NOMO-1 (cell line): ENCODE measurements at regions not wholly inside any gene's neighbourhood (a gene's known extent, or its start where the extent isn't known, plus 50 kb on each side); places are given as distances from the start of the nearest gene placed in this dataset.

Experiments
- DNase-seq, 2 experiments: peaks; one replicate each; lab custom pipeline; 2025; ENCODE audit not compliant: unreplicated experiment in 2 of 2; lab: John Stamatoyannopoulos, UW

DNA sequence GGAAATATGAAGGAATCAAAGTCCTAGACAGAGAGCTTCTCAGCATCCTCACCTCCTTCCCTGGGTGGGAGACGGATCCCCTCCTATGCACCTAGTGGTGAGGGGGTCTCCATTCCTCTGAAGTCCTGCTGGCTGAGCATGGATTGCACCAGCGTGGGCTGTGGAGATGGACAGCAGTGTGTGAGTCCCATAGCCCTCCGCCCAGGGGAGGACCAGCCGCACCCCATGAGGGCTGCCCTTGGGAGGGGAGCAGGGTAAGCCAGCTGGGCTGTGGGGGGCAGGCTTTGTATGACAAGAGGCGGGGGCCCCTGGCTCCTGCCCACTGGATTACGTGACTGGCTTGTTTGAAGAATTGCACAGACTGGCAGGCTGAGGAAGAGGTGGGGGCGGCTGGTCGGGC, 768.2 kb downstream of the GALR1 start:
- DNase-seq: no peak

DNA sequence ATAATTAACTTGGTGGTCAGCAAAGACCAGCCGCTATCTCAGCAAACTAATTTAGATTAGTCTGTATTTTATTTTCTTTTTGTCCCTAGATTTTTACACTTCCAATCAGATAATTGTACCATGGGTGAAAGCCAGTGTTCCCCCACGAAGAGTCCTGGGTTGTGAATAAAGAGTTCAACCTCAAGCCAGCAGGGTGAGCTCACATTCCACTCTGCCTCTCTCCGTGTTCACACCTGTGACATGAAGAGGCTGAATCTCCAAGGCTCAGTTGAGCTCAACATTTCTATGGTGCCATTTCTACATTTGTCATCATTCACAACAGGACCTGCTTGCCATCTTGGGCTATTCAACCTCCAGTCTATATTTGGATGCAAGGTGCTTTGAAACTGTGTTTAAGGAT, 771.5 kb downstream of the GALR1 start:
- no peak for DNase-seq

DNA sequence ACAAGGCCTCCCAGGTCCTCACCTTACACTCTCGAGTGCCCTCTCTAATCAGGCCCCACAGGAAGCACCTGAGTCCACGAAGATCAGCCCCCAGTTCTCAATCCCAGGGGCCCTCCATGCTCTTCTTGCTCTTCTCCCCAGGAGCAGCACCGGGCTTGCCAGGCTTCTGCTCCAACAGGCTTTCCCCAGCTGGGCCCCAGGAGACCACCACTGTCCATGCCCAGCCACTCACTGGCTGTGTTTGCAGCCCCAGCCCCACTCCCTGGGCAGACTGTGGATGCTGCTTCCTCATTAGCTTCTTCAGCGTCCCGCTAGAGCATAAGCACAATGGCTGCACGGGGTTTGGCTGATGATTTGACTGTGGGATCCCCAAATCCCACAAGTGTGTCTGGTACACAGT, 781.9 kb downstream of the GALR1 start:
- DNase-seq: no peak

DNA sequence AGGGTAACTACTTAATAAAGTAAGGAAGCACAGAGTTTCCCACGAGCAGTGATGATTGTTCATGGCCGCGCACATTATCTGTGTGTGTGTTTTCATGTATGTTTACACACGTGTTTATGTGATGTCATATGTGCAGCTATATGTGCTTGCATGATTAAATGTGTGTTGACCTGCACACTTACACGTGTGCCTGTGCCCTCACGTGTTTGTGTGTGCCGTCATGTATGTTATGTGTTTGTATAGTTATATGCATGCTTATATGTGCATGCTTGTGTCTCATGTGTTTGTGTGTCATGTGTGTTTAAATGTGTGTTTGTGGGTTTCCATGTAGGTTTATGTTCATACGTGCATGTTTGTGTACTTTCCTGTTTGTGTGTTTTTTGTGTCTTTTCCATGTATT, 782.3 kb downstream of the GALR1 start:
- DNase-seq: no peak

DNA sequence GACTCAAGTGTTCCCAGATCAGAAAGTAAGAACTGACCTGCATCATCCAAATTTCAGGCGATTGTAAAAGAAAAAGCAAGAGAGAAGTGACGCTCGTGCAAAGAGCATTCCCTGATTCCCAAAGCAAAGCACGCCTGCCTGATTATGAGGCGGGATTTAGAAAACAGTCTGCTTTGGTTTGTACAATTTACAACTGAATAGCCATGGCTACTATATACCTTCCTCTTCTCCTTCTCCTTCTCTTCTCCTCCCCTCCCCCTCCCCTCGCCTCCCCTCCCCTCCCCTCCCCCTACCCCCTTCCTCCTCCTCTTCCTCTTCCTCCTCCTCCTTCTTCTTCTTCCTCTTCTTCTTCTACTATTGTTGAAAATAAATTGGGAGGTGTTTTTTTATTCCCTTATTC, 782.9 kb downstream of the GALR1 start:
- no peak for DNase-seq

DNA sequence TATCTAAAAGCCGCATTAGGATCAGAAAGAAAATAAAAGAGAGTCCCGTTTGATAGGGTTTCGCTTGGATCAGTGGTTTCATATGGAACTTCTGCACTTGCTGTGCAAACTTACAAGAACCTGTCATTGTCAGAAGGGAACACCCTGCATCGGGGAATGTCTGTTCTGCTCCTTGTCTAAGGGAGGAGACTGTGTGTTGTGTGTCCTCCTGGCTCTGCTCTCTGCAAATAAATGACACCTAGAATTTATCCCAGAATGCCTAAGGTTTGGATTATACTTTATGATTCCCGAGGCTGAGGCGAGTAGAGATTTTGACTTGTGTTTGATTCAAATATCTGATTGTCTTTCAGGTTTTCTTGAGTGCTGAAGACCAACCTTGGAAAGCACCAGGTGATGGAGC, 785.1 kb downstream of the GALR1 start:
- DNase-seq: no peak

DNA sequence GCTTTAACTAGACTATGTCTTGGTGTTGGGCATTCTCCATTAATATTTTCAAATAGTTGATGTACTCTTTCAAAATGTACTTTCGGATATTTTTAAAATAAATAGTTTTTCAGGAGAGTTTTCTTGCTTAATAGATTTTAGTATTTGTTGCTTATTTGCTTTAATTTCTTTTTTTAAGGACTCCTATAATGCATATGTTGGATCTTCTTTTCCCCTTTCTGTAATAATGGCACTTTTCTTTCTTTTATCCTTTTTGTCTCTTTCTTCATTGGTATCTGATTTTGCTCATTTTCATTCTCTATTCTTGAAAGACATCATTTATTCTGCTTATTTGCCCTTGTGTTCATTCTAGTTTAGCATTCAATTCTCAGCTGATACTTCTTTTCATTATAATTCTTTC, 791.6 kb downstream of the GALR1 start:
- no peak for DNase-seq

DNA sequence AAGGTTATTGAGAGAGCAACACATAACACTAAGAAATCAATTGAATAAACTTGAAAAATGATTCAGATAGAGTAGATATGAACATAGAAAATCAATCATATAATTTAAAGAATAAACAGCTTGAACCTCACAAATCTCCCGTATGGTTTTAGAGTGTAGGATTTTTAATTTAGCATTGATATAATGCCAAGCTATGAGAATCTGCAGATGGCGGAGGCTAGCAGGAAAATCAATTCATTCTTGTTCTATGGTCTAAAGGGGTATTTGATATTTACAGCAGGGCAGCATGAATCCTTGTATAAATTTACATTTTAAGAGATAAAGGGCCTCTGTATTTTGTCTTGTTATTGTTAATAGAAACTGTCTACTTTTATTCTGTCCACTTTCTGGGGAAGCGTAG, 797.0 kb downstream of the GALR1 start:
- DNase-seq: no peak

DNA sequence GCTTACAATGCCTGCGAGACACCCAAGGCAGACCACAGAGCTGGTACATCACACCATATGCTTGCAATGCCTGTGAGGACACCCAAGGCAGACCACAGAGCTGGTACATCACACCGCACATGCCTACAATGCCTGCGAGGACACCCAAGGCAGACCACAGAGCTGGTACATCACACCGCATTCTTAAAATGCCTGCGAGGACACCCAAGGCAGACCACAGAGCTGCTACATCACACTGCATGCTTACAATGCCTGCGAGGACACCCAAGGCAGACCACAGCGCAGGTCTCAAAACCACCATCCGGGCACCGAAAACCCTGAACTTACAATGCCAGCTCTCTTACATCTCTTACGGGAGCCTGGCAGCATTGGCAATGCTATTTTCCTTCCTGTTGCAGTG, 799.6 kb downstream of the GALR1 start:
- no peak for DNase-seq

DNA sequence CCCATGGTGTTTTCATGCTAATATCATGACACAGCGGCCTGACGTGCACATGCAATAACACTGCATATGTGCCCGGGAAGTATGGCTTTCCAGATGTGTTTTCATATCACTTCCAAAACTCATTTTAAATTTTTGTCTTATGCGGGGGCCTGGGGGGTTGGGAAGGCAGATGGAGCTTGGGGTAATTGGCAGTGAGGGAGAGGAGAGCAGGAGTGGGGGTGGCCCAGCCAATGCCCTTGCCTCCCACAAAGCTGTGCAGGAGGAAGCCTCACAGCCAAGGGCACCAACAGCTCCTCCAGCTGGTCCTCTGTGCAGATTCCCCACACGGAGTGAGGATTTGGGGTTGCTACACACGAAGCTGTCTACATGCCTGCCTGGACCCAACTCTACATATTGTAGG, 805.2 kb downstream of the GALR1 start:
- DNase-seq: no peak

DNA sequence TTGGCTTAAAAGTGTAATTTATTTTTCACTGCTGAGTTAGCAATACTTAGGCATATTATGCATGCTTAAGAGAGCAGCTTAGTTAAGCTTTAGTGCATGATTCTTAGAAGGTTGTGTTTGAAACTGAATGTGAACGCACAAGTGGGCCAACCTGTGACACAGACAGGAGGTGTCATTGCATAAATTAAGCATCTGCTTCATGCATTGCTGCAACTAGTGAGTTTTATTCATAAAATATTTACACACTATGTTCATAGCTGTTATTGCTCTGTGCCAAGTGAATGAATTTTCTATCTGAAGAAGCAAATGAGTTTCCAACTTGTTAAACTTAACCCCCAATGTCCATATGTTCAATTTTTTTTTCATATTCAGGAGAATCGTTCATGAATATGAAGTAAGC, 806.4 kb downstream of the GALR1 start:
- DNase-seq: no peak

DNA sequence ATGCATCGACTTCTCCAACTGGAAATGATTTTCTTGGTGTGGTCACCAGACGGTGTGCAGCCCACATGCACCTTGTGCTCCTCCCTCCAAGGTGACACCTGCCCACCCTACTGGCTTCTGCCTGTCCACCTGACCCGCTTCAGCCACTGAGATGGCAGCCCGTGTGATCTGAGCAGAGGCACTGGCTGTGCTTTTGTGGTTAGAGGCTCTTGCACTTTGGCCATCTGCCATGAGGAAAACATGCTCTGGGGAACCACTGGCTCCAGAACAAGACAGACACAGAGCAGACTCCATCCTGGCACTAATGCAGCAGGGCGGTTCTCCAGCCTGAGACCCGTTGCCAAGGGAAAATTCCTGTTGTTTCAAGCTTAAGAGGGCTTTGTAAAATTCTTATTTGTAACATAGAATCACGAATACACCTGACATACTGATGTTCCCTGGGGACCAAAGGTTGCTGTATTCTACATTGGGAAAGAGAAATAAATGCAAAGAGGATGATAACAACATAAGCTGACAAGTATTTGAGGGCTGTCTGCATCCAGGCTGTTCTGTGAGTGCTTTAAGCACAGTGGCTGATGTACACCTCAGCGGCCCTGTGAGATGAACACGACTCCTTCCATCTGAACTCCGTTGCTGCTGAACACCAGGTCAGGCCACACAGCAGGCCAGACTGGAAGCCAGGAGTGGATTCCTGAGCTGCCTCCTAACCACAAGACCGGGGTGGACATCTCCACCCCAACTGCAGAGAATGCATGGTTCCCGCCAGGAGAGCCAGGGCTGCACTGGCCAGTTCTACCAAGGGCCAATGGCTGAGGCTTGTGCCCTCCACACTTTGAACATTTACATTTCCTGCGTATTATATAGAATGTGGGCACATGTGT, 820.4 kb downstream of the GALR1 start:
- no peak for DNase-seq

DNA sequence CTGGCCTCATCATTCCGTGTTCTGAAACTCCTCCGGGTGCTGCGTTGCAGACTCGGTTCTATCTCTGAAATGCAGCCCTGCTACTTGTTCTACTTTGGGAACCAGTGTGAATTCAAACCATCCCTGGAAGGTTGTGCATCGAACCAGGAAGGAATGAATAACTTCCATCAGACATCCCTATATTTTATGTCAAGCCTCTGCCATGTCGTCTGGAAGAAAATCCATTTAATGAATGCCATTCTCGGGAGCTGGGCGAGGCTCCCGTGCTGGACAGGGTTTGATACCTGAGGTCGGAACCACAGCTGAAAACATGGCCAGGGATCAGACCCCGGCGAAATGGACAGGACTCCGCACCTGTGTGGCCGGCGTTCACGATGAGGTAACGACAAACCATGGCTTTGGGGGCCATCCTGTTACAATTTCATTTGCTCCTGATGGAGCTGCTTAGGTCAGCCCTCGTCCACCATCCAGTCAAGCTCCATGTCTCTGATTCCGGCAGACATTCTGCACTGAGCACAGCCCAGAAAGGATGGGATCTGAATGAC, 821.6 kb downstream of the GALR1 start:
- no peak for DNase-seq

DNA sequence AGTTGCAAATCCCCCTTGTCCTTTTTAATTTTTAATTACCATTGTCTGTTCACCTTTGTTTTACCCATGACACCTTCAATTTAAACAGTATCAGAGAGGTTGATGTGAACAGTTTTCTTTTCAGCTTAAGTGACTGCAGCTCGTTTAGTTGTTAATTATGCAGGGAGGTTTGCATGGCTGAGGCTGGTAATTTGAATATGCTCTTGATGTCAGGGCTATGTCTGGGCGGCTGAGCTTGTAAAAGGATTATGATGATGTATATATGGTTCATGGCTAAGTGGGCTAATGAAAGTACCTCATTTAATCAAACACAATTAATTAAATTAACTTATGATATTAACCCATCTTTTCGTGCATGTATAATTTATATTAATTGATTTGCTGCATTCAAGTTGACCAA, 822.1 kb downstream of the GALR1 start:
- DNase-seq: no peak

DNA sequence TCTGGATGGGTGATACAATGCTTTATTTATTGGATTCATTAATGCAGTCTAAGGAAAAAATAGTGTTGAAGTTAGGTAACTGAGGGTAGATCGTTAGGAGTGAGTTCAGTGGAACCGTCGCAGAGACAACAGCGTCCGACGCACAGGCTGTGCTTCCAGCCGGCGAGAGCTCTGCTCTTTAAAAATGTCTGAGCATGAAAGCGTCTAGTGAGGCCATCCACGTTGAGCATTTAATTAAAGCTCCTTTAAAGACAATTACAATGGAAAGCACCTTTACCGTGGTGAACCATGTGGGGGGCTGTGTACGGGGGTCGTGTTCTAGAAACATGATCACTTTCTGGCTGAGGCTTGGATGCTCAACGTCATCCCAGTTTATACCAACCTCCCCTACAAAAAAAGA, 822.7 kb downstream of the GALR1 start:
- DNase-seq: no peak

DNA sequence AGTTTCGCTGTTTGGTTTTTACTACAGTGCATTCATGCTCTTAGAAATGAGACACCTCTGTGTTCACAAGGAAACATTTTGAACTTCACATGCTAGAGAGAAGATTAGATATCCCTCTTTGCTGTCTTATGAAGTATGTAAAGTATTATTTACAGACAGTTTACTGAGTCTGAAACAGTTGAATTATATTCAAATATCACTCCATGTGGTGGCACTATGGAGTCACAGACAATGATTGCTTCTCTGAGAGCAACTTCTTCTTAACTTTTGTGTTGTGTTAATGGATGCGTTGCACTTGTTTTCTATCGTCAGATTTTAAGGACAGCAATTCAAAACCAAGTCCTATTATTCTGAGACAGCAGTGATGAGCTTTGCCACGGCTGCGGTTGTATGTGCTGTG, 823.6 kb downstream of the GALR1 start:
- DNase-seq: no peak

DNA sequence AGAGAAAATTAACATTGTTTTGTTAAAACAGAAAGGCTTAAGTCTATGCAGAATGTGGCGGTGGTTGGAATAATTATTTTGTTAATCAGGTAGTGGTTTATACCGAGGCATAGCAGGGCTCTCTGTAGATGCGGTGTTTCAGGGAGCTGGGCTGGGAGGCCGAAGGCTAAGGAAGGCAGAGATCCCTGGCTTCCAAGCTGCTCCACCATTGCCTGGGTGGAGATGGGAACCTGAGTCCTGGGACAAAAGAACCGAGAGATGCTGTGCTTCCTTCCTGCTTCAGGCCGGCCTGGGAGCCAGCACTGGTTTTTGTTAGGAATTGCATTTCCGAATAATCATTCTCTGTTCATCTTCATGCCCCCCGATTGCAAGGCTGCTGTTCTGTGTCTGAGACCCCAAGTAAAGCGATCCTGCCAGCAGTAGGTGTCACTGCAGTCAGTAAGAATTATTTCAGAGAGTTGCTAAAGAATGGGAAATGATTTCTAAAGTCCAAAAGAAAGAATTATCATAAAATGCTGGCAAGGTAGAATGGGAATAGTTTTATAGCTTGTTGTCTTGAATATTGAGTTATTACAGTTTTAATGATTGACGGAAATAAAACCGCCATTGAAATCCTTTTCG, 824.9 kb downstream of the GALR1 start:
- DNase-seq: no peak

DNA sequence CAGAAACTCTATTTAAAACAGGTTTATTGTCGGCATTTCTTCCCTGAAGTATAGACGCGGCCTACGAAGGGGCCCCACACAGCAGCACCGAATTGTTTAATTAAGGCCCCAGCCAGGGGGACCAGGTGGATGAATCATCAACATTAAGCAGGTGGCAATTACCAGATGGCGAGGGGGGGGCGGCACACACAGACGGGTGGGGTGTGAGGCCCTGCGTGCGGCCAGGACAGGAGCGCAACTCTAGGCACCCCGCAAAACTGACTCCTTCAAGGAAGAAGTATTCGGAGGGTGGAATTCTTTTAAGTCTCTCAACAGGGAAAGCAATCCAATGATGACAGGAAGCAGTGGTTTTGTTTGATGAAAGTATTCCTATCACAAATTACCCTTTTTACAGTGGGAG, 830.4 kb downstream of the GALR1 start:
- DNase-seq: no peak

DNA sequence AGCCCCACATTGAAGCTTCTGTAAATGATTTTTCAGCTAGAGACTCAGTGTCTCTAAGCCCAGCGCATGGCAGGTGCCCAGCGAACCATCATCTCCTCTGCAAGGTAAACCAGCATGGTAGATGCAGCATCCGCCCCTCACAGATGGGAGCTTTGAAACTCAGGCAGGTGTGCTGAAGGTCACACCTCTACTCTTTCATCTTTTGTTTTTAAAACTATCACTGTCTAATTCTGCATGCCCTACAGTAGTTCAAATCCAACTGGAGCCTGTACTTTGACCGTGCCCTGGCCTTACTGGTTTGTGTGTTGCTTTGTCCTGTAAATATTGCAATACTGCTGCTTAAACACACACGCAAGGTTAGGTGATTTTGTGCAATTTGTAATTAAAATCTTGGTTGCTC, 831.1 kb downstream of the GALR1 start:
- DNase-seq: no peak

DNA sequence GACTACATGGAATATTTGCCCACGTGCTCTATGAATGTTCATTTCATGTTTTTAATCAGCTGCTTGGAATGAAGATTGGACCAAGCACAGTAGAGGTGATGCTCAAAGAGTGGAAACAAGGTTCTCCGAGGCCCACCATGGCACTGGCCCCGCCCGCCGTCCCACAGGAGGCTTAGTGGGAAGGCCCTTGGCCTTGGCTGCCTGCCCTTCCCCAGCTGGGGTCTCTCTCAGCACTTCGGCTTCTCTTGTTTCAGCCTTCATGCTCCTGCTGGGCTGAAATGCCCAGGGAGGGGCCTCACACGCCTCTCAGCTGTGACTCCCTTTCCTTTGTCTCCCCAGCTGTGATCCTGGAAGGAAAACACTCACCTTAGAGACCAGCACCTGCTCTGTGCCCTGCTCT, 833.2 kb downstream of the GALR1 start:
- no peak for DNase-seq

DNA sequence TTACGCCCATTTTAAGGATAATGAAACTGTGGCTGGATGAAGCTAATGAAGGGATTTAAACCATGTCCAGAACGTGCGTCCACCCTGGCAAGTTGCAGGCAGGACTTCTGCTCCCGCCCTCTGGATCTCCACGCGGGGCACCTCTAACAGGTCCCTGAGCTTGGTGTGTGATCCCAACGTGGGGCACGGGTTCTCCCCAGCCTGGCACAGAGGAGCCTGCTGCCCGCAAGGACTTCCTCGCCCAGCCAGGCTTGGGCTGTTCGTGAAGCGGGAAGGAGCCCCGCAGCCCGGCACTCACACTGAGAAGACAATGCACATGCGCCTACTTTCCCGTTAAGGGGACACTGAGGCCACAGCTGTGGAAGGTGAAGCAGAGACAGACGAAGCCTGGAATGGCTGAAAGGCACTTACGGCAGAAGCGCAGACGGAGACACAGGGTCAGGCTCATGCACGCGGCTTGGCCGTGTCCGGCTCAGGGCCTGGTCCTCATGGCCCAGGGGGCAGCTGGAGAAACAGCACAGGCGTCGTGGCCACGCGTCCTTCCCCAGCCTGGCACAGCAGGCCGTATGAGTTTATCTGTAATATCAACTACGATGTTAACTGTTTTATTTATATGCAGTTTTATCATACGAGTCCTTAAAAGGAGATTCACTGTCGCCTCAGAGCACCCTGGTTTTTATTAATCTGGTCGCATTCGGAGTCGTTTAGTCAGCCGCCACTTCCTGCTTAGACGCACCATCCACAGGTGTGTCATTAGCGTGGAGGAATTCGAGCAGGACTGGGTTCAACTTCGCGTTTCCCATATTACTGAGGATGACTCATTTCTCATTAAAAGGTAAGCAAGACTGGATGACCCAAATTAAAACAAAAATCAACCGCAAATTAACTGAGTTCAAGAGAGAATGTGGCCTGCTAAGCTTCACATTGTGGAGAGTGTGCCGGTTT, 835.9 kb downstream of the GALR1 start:
- no peak for DNase-seq
